K562 (cell line): ENCODE measurements at regions not wholly inside any gene's neighbourhood (a gene's known extent, or its start where the extent isn't known, plus 50 kb on each side); places are given as distances from the start of the nearest gene placed in this dataset.

Experiments used
- ATAC-seq: fragments of 200-7000 bp; cut with Tn5 transposase; 3 replicates; pipeline ENCODE4 v1.9.1; 2020; ENCODE audit warnings: moderate library complexity
- BruUV-seq: library from RNA; stranded (reverse); fragments of 400-500 nt; replicated peaks from 2 replicates; lab custom pipeline; 2021; lab: Mats Ljungman, UMichigan
- CTCF ChIA-PET: fragments of 300-600 bp; formaldehyde crosslinking; extraction: SDS; loops from one replicate; lab custom pipeline; 2021; ENCODE audit warnings: low intra/inter-chr PET ratio; lab: Yijun Ruan, JAX
- POLR2A ChIA-PET: fragments of 300-600, 350-650 bp; sonication (Branson Sonifier 250); formaldehyde crosslinking; extraction: SDS; loops from one replicate; lab custom pipeline; 2021; ENCODE audit warnings: antibody characterized with exemption, inconsistent platforms; lab: Yijun Ruan, JAX
- DNase-seq, 4 experiments: peaks; one replicate each; pipeline versions ENCODE4 v3.0.0 to v3.0.0-alpha.2; 2011 to 2018; ENCODE audit warnings: low spot score in 3 of 4, mixed read lengths in 3 of 4; ENCODE audit errors: extremely low read depth in 1 of 4
- FAIRE-seq: peaks from 2 replicates; lab custom pipeline; 2011; peaks lifted over from hg19 to GRCh38; lab: Jason Lieb, UNC
- H2AFZ ChIP-seq: 2 replicates; pipeline ENCODE4 v1.6.0; 2011; ENCODE audit warnings: low read depth, low read length, control low read depth, inconsistent platforms
- H3K27ac ChIP-seq: fragments of 200-600 bp; 3 replicates; pipeline ENCODE4 v1.8.0; 2011; ENCODE audit warnings: low read depth, mild to moderate bottlenecking, control low read depth, inconsistent platforms, low read length, moderate library complexity, mixed read lengths; ENCODE audit errors: extremely low read depth
- H3K27me3 ChIP-seq, 2 experiments: fragments of 300-600 bp in 1 of 2; 2 replicates in 1 of 2; 3 replicates in 1 of 2; pipeline versions ENCODE4 v1.6.0 to v1.8.0; 2011; ENCODE audit warnings: inconsistent platforms in 2 of 2, low read length in 2 of 2, mild to moderate bottlenecking in 1 of 2, mixed read lengths in 1 of 2, moderate library complexity in 1 of 2; ENCODE audit not compliant: control insufficient read depth in 2 of 2, insufficient read depth in 2 of 2
- H3K36me3 ChIP-seq: fragments of 300-600 bp; 3 replicates; pipeline ENCODE4 v1.8.0; 2011; ENCODE audit warnings: mild to moderate bottlenecking, low read length, inconsistent platforms; ENCODE audit not compliant: control insufficient read depth, insufficient read depth
- H3K4me1 ChIP-seq, 2 experiments: fragments of 200-600 bp in 1 of 2; replicated peaks in 1 of 2; 2 replicates in 1 of 2; 3 replicates in 1 of 2; pipeline versions ENCODE4 v1.5.1 to v1.8.0; 2011; ENCODE audit warnings: inconsistent platforms in 2 of 2, low read length in 2 of 2, mild to moderate bottlenecking in 1 of 2, mixed read lengths in 1 of 2, moderate library complexity in 1 of 2; ENCODE audit not compliant: control insufficient read depth in 2 of 2, insufficient read depth in 2 of 2
- H3K4me2 ChIP-seq: 2 replicates; pipeline ENCODE4 v1.6.1; 2011; ENCODE audit warnings: low read length, control low read depth, inconsistent platforms, mixed read lengths; ENCODE audit not compliant: insufficient read depth
- H3K4me3 ChIP-seq: fragments of 200-600 bp; sonication (generic), shearing (Covaris generic); 2 replicates; pipeline ENCODE4 v1.5.1; 2016; ENCODE audit warnings: control low read depth, inconsistent platforms
- H3K79me2 ChIP-seq: fragments of 200-600 bp; 3 replicates; pipeline ENCODE4 v1.8.0; 2011; ENCODE audit warnings: low read length, inconsistent platforms; ENCODE audit not compliant: control insufficient read depth, insufficient read depth
- H3K9ac ChIP-seq, 2 experiments: 2 replicates each; pipeline versions ENCODE4 v1.6.0 to v1.6.1; 2011; ENCODE audit warnings: low read depth in 2 of 2, low read length in 2 of 2, control low read depth in 1 of 2, inconsistent platforms in 1 of 2, mild to moderate bottlenecking in 1 of 2, mixed read lengths in 1 of 2; ENCODE audit not compliant: insufficient read depth in 1 of 2
- H3K9me1 ChIP-seq: one replicate; pipeline ENCODE4 v1.6.0; 2011; ENCODE audit warnings: inconsistent platforms, mild to moderate bottlenecking, low read length, moderate library complexity; ENCODE audit not compliant: control insufficient read depth, insufficient read depth
- H3K9me3 ChIP-seq: replicated peaks from 2 replicates; pipeline ENCODE4 v1.5.1; 2011; ENCODE audit warnings: low read depth, low read length, inconsistent platforms; ENCODE audit not compliant: control insufficient read depth, insufficient read depth
- H4K20me1 ChIP-seq: replicated peaks from 2 replicates; pipeline ENCODE4 v1.6.1; 2011; ENCODE audit warnings: low read length, inconsistent platforms, mixed read lengths; ENCODE audit not compliant: control insufficient read depth, insufficient read depth
- CBX5 ChIP-seq: IDR thresholded peaks from 2 replicates; pipeline ENCODE4 v1.6.1; 2014; ENCODE audit warnings: low read depth, borderline replicate concordance
- ELK3 ChIP-seq: fragments of 450-650 bp; formaldehyde crosslinking; IDR thresholded peaks from 2 replicates; pipeline ENCODE4 v1.4.0; 2020; ENCODE audit warnings: mild to moderate bottlenecking
- ETS1 ChIP-seq: conservative IDR thresholded peaks from 2 replicates; pipeline ENCODE4 v1.6.1; 2011; ENCODE audit warnings: low read depth, mild to moderate bottlenecking, low read length; ENCODE audit not compliant: control insufficient read depth
- FOSL1 ChIP-seq: fragments of 200-800 bp; sonication (Bioruptor generic); conservative IDR thresholded peaks from 2 replicates; pipeline ENCODE4 v1.6.1; 2016; ENCODE audit warnings: missing genetic modification characterization, missing compliant biosample characterization
- GTF2A2 ChIP-seq: IDR thresholded peaks from 2 replicates; pipeline ENCODE4 v1.6.1; 2016; ENCODE audit warnings: mild to moderate bottlenecking, missing genetic modification characterization, missing compliant biosample characterization
- KLF10 ChIP-seq: fragments of 250-450 bp; sonication (Bioruptor Pico); IDR thresholded peaks from 2 replicates; pipeline ENCODE4 v1.6.1; 2021; ENCODE audit warnings: matching md5 sums
- LARP7 ChIP-seq: fragments of 450-650 bp; IDR thresholded peaks from 2 replicates; pipeline ENCODE4 v1.6.1; 2016
- NFE2L1 ChIP-seq: fragments of 450-650 bp; IDR thresholded peaks from 2 replicates; pipeline ENCODE4 v1.6.1; 2016; ENCODE audit warnings: missing genetic modification characterization, low read depth, mild to moderate bottlenecking, missing compliant biosample characterization, moderate library complexity, borderline replicate concordance
- SRSF7 ChIP-seq: fragments of 200-400 bp; formaldehyde crosslinking; optimal IDR thresholded peaks from 2 replicates; pipeline ENCODE3; 2017; ENCODE audit warnings: mild to moderate bottlenecking, low read depth, low read length
- TAF1 ChIP-seq: IDR thresholded peaks from 2 replicates; pipeline ENCODE4 v1.6.1; 2011; ENCODE audit warnings: mild to moderate bottlenecking, low read length, moderate library complexity; ENCODE audit not compliant: insufficient read depth, control insufficient read depth, severe bottlenecking; ENCODE audit errors: extremely low read depth
- ZBTB49 ChIP-seq: sonication (generic); formaldehyde crosslinking; IDR thresholded peaks from 2 replicates; pipeline ENCODE4 v1.8.0; 2022; ENCODE audit warnings: missing genetic modification reagents, mild to moderate bottlenecking, borderline replicate concordance
- ZNF146 ChIP-seq: IDR thresholded peaks from one replicate; pipeline ENCODE4 v1.6.1; 2018; ENCODE audit warnings: missing compliant biosample characterization; ENCODE audit not compliant: unreplicated experiment
- ZNF778 ChIP-seq: fragments of 450-650 bp; formaldehyde crosslinking; IDR thresholded peaks from 2 replicates; pipeline ENCODE4 v1.4.0; 2020; ENCODE audit warnings: mild to moderate bottlenecking, moderate library complexity
- WGBS: fragments of 100-300 bp; shearing (Covaris generic); methylation state at CpG from one replicate; pipeline ENCODE4 v1.1.6; 2016; ENCODE audit warnings: low coverage, mixed read lengths; ENCODE audit not compliant: insufficient coverage; ENCODE audit errors: missing lambda C conversion rate; 5-methylcytosine and 5-hydroxymethylcytosine counted together
- in situ Hi-C: fragments of 300-500 bp; cut with MboI; formaldehyde crosslinking; loops from 4 replicates; pipeline ENCODE4 v1.15.0; 2018; ENCODE audit warnings: inconsistent platforms, mixed read lengths
- intact Hi-C: fragments of 100-400 bp; cut with micrococcal nuclease; formaldehyde crosslinking; loops from 2 replicates; pipeline ENCODE4 v1.14.2; 2022

GRCh38 chr10:106106114-106106513, 1058.4 kb downstream of the SORCS1 start:
- H3K9ac ChIP-seq = no peak overlapping the region
- H3K4me2 ChIP-seq = no peak overlapping the region
- no peaks in the 10 kb centered on the region for H3K79me2 ChIP-seq
- 0% methylated on average over 2 of the region's 2 CpGs for WGBS
- FAIRE-seq = no peak
- no peak for DNase-seq
- intact Hi-C loops (no loop called here), in situ Hi-C loops (no loop called here)
- no peaks in the 10 kb centered on the region for H3K4me1 ChIP-seq
- POLR2A ChIA-PET = no interaction called here
- no peaks in the 10 kb centered on the region for H3K9me3 ChIP-seq
- no peak overlapping the region for H3K27ac ChIP-seq
- no peaks in the 10 kb centered on the region for H4K20me1 ChIP-seq
- no peaks in the 10 kb centered on the region for H3K27me3 ChIP-seq
- no peaks in the 10 kb centered on the region for H3K36me3 ChIP-seq
- CTCF ChIA-PET = no interaction called here
- TF ChIP-seq ETS1 (no peak), SRSF7 (no peak), KLF10 (no peak), GTF2A2 (no peak), LARP7 (no peak), CBX5 (no peak)
- H3K4me3 ChIP-seq = no peak overlapping the region
- BruUV-seq = no TSS peak
- ATAC-seq = no peak
- no peak overlapping the region for H2AFZ ChIP-seq
- H3K9me1 ChIP-seq = no peaks in the 10 kb centered on the region

GRCh38 chr10:106089855-106090254, 1074.7 kb downstream of the SORCS1 start:
- Histone ChIP-seq H3K4me1 (no peaks in the 10 kb centered on the region), H2AFZ (no peak overlapping the region), H3K79me2 (no peaks in the 10 kb centered on the region), H3K4me3 (no peak overlapping the region), H4K20me1 (no peaks in the 10 kb centered on the region), H3K27ac (no peak overlapping the region), H3K9me3 (no peaks in the 10 kb centered on the region), H3K9ac (no peak overlapping the region), H3K9me1 (no peaks in the 10 kb centered on the region), H3K4me2 (no peak overlapping the region), H3K27me3 (no peaks in the 10 kb centered on the region), H3K36me3 (no peaks in the 10 kb centered on the region)
- ChIA-PET CTCF (no interaction called here), POLR2A (no interaction called here)
- intact Hi-C loops = no loop called here
- FAIRE-seq (no peak), DNase-seq (no peak), ATAC-seq (no peak)
- in situ Hi-C loops = no loop called here
- no TSS peak for BruUV-seq
- no peak for TF ChIP-seq FOSL1 (tag)
- no peak for TF ChIP-seq ZNF146
- TF ChIP-seq ZNF778 (CRISPR knock-in tag) = no peak
- no peak for TF ChIP-seq ELK3 (CRISPR knock-in tag)
- no peak for TF ChIP-seq ZBTB49 (CRISPR knock-in tag)
- TF ChIP-seq TAF1 = no peak
- no peak for TF ChIP-seq NFE2L1 (tag)
